Muscle layer of duodenum (tissue), 2 donors: ENCODE measurements at regions not wholly inside any gene's neighbourhood (a gene's known extent, or its start where the extent isn't known, plus 50 kb on each side); places are given as distances from the start of the nearest gene placed in this dataset.
"Not testable (repeated sequence)": the region's sequence is repeated elsewhere in the genome, so short reads cannot be mapped to it uniquely, and the experiment has no call there.

Experiments
- H3K27ac ChIP-seq: one replicate; pipeline ENCODE4 v1.7.0; 2013; ENCODE audit warnings: mild to moderate bottlenecking, low read length
- H3K27me3 ChIP-seq: one replicate; pipeline ENCODE4 v1.7.0; 2013; ENCODE audit warnings: low read depth, mild to moderate bottlenecking, control low read depth, low read length
- H3K36me3 ChIP-seq, 2 donors: one replicate each; pipeline ENCODE4 v1.7.0; 2013; ENCODE audit warnings: low read length in 2 of 2, control low read depth in 1 of 2, mild to moderate bottlenecking in 1 of 2; ENCODE audit not compliant: insufficient read depth in 2 of 2, control insufficient read depth in 1 of 2
- H3K4me1 ChIP-seq, 2 donors: one replicate each; pipeline ENCODE4 v1.7.0; 2013; ENCODE audit warnings: low read length in 2 of 2, mild to moderate bottlenecking in 2 of 2, control low read depth in 1 of 2, moderate library complexity in 1 of 2; ENCODE audit not compliant: insufficient read depth in 2 of 2, control insufficient read depth in 1 of 2
- H3K4me3 ChIP-seq, 2 donors: one replicate each; pipeline ENCODE4 v1.7.0; 2013; ENCODE audit warnings: low read length in 2 of 2, low read depth in 1 of 2, mild to moderate bottlenecking in 1 of 2
- H3K9me3 ChIP-seq, 2 donors: one replicate each; pipeline ENCODE4 v1.7.0; 2013; ENCODE audit warnings: low read length in 2 of 2, control low read depth in 1 of 2, mild to moderate bottlenecking in 1 of 2; ENCODE audit not compliant: control insufficient read depth in 1 of 2
- donor health status: healthy.

DNA sequence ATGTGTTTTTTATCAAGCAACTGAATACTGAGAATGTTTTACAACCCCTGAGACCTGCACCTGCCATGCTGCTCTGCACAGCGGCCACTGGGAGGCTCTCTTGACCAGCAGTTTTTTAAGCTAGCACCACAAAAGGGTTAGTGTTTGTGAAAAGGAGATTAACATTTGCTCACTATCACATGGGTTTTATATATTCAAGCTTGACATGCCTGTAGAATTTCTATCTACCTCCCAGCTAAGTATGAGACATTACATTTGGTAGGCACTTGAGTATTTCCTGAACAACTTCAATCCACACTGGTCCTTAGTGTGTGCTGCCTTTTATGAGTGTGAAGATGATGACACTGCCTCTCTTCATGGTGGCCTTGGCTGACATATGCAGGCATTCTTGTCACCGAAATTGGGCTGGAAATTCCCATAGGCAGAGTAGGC, 1238.9 kb downstream of the UQCRFS1 start:
- no peaks in the 10 kb centered on the region for H3K4me1 ChIP-seq
- H3K27me3 ChIP-seq: no peaks in the 10 kb centered on the region
- no peak overlapping the region for H3K4me3 ChIP-seq
- H3K9me3 ChIP-seq: no peaks in the 10 kb centered on the region
- no peak overlapping the region for H3K27ac ChIP-seq
- no peaks in the 10 kb centered on the region for H3K36me3 ChIP-seq

DNA sequence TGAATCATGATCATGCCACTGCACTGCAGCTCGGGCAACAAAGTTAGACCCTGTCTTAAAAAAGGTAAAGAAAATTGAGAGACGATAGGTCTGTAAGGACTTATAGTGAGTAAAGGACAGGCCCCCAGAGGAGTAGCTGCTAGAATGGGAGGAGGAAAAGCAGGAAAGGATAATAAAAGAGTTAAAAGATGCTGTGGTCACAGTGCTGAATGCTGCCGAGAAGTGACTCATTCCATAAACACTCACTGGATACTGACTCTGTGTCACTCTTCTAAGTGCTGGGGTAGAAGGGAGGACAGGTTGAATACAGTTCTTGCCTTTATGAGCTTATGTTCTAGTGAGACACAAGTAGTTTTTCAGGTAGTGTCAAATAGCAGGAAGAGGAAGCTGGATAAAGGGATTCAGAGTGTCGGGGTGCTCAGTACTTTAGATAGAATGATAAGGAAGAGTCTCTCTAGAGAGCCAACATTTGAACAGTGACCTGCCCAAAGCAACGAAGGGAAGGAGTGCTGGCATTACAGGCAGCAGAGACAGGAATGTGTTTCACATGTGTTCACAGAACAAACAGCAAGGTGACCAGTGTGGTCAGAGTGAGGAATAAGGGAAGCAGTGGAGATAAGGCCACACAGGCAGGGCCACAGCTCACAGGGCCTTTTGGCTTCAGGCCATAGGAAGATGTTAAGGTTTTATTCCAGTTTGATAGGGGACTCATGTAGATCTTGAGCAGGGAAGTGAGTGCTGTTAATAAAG, 1240.5 kb downstream of the UQCRFS1 start:
- H3K4me1 ChIP-seq: no peaks in the 10 kb centered on the region
- no peak overlapping the region for H3K27ac ChIP-seq
- no peak overlapping the region for H3K4me3 ChIP-seq
- no peaks in the 10 kb centered on the region for H3K27me3 ChIP-seq
- H3K9me3 ChIP-seq: no peaks in the 10 kb centered on the region
- H3K36me3 ChIP-seq: no peaks in the 10 kb centered on the region

GRCh38 chr19:27971869-27972268, 1241.1 kb downstream of the UQCRFS1 start:
- Histone ChIP-seq H3K27ac (no peak overlapping the region), H3K4me3 (no peak overlapping the region), H3K4me1 (no peaks in the 10 kb centered on the region)

GRCh38 chr19:27971071-27971470, 1241.9 kb downstream of the UQCRFS1 start:
- H3K4me3 ChIP-seq: no peak overlapping the region
- no peaks in the 10 kb centered on the region for H3K4me1 ChIP-seq
- no peaks in the 10 kb centered on the region for H3K27me3 ChIP-seq
- H3K27ac ChIP-seq: no peak overlapping the region
- H3K9me3 ChIP-seq: no peaks in the 10 kb centered on the region
- no peaks in the 10 kb centered on the region for H3K36me3 ChIP-seq

More at GRCh38 chr19:27971869-27972268, 1241.1 kb downstream of the UQCRFS1 start:
- Histone ChIP-seq H3K36me3 (no peaks in the 10 kb centered on the region), H3K9me3 (no peaks in the 10 kb centered on the region), H3K27me3 (no peaks in the 10 kb centered on the region)

GRCh38 chr19:27966390-27966816, 1246.5 kb downstream of the UQCRFS1 start:
- H3K9me3 ChIP-seq: no peaks in the 10 kb centered on the region
- H3K4me3 ChIP-seq: no peak overlapping the region
- H3K36me3 ChIP-seq: no peaks in the 10 kb centered on the region
- no peak overlapping the region for H3K27ac ChIP-seq
- no peaks in the 10 kb centered on the region for H3K4me1 ChIP-seq
- no peaks in the 10 kb centered on the region for H3K27me3 ChIP-seq

- Histone ChIP-seq H3K27ac (no peak overlapping the region), H3K27me3 (no peaks in the 10 kb centered on the region), H3K4me3 (no peak overlapping the region), H3K4me1 (no peaks in the 10 kb centered on the region), H3K9me3 (no peaks in the 10 kb centered on the region), H3K36me3 (no peaks in the 10 kb centered on the region)
These were observed 1248.8 kb downstream of the UQCRFS1 start for GRCh38 chr19:27964185-27964584.

- Histone ChIP-seq H3K27ac (no peak overlapping the region), H3K9me3 (no peaks in the 10 kb centered on the region), H3K36me3 (no peaks in the 10 kb centered on the region), H3K4me3 (no peak overlapping the region), H3K4me1 (no peaks in the 10 kb centered on the region), H3K27me3 (no peaks in the 10 kb centered on the region)
These were observed 1250.7 kb downstream of the UQCRFS1 start for GRCh38 chr19:27962264-27962663.

- H3K27ac ChIP-seq: no peak overlapping the region
- peaks cover 0 to 4% of the 10 kb centered on the region in 2 donors for H3K4me1 ChIP-seq
- H3K27me3 ChIP-seq: no peaks in the 10 kb centered on the region
- H3K36me3 ChIP-seq: no peaks in the 10 kb centered on the region
- no peak overlapping the region for H3K4me3 ChIP-seq
- no peaks in the 10 kb centered on the region for H3K9me3 ChIP-seq
These were observed 1257.2 kb downstream of the UQCRFS1 start for GRCh38 chr19:27955485-27956480.

DNA sequence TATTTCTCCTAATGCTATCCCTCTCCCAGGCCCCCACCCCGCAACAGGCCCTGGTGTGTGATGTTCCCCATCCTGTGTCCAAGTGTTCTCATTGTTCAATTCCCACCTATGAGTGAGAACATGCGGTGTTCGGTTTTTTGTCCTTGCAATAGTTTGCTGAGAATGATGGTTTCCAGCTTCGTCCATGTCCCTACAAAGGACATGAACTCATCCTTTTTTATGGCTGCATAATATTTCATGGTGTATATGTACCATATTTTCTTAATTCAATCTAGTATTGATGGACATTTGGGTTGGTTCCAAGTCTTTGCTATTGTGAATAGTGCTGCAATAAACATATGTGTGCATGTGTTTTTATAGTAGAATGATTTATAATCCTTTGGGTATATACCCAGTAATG, 1270.3 kb downstream of the UQCRFS1 start:
- not testable (repeated sequence) for H3K36me3 ChIP-seq, H3K9me3 ChIP-seq, H3K4me1 ChIP-seq, H3K27ac ChIP-seq, H3K27me3 ChIP-seq, H3K4me3 ChIP-seq

GRCh38 chr19:27936139-27936538, 1276.8 kb downstream of the UQCRFS1 start:
- Histone ChIP-seq H3K4me1 (no peaks in the 10 kb centered on the region), H3K9me3 (no peaks in the 10 kb centered on the region), H3K36me3 (no peaks in the 10 kb centered on the region), H3K27ac (no peak overlapping the region), H3K4me3 (no peak overlapping the region), H3K27me3 (no peaks in the 10 kb centered on the region)

DNA sequence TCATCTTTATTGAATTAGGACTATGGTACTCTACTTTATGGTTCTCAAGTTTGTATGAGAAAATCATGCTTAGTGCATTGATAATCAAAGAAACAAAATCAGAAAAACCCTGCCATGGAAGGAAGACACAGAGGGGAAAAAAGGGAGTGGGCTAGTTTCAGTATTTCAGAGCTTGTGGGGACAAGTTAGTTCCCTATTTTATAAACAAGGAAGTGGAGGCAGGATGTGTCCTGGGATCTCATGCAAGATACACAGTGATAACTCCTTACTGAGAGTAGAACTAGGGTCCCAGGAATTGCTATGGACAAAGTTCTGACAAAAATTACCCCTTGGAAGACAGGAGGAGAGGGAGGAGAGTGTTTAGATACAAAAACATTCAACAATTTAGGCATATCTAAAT, 1277.3 kb downstream of the UQCRFS1 start:
- Histone ChIP-seq H3K4me3 (no peak overlapping the region), H3K36me3 (no peaks in the 10 kb centered on the region), H3K27me3 (no peaks in the 10 kb centered on the region), H3K9me3 (no peaks in the 10 kb centered on the region), H3K4me1 (no peaks in the 10 kb centered on the region), H3K27ac (no peak overlapping the region)
